GM18858 (cell line): ENCODE measurements at regions not wholly inside any gene's neighbourhood (a gene's known extent, or its start where the extent isn't known, plus 50 kb on each side); places are given as distances from the start of the nearest gene placed in this dataset.
"Not testable (repeated sequence)": the region's sequence is repeated elsewhere in the genome, so short reads cannot be mapped to it uniquely, and the experiment has no call there.

Experiments
- ATAC-seq: cut with Tn5 transposase; IDR thresholded peaks from one replicate; pipeline ENCODE4 v1.9.1; 2021; ENCODE audit not compliant: unreplicated experiment

DNA sequence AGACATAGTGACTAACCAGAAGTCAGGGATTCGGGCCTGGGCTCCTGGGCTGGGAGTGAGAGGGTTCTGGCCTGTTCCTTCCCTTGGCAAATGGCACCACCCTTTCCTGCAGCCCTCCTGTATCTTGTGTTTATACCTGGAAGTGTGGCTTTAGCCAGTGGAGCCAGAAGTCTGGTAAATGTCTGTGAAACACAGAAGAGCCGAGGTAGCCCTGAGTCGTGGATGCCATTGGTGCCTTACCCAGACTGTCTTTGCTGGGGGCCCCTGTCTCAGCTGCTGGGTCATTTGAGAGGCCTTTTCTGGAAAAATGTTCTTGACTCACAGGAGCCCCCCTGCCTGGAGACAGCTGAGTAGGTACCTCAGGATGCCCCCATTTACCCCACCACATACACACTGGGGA, 95.7 kb upstream of the BASP1 start:
- ATAC-seq = no peak

GRCh38 chr5:17123010-17123409, 94.4 kb upstream of the BASP1 start:
- ATAC-seq = no peak

- not testable (repeated sequence) for ATAC-seq
Measured at GRCh38 chr5:17123773-17124172, 93.7 kb upstream of the BASP1 start.

DNA sequence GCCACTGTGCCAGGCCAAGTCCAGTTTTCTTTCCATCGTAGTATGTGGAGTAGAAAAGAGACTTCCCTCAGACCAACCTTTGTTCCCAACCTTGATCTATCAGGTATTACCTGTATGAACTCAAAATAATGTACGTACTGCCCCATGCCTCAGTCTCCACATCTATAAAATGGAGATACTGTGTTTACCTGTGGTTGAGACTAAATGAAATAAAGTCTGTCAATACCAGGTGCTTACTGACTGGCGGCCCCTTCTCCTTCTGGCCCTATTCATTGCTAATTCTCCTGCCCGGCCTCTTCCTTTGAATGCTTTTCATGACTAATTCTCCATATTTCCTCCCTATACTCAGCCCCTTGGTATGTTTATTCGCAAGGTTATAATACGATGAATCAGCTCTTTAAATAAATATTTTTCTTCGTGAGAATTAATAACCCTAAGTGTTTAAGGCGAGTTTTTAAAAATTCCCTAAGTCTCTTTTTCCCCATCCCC, 89.6 kb upstream of the BASP1 start:
- ATAC-seq = no peak

- no peak for ATAC-seq
Measured at GRCh38 chr5:17129093-17129849, 88.2 kb upstream of the BASP1 start.

DNA sequence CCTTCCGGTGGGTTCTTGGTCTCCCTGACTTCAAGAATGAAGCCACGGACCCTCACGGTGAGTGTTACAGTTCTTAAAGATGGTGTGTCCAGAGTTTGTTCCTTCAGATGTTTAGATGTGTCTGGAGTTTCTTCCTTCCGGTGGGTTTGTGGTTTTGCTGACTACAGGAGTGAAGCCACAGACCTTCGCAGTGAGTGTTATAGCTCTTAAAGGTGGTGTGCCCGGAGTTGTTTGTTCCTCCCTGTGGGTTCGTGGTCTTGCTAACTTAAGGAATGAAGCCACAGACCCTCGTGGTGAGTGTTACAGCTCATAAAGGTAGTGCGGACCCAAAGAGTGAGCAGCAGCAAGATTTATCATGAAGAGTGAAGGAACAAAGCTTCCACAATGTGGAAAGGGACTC, 87.1 kb upstream of the BASP1 start:
- not testable (repeated sequence) for ATAC-seq

DNA sequence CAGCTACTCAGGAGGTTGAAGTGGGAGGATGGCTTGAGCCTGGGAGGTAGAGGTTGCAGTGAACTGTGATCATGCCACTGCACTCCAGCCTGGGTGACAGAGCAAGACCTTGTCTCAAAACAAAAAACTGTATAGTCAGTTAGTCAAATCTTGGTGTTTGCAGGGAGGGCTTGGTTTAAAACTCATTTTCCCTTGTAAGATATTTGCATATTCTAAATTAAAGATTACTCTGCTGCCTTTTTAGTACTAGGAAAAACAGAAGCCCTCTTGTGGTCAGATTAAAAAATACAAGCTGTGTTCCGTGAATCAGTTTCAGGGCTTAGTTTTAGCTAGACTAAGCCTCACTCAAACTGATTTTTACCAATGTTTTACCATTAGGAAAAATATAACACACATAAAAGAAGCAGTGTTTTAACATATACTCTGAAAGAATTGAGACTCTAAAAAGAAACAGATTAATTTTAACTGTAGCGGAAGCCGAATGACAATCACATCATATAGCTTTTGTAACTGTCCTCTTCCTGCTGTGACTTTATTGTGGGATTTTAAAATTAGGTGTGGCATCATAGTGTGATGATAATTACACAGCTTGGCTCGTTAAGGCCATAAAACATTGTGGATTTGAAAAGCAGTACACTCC, 84.9 kb upstream of the BASP1 start:
- ATAC-seq = peak; percentile 74

DNA sequence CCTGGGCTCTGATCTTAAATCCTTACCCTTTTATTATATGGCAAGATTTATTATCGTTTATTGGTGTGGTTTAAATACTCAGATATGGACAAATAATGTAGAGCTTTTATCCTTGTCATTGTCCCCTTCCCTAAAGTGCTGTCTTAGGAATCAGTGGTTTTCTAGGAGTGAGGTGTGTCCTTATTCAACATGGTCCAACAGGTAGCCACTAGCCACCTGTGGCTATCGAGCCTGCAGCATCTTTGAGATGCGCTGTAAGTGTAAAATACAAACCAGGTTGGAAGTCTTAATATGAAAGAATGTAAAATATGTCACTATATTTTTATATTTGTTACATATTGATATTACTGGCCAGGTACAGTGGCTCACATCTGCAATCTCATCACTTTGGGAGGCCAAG, 82.4 kb upstream of the BASP1 start:
- no peak for ATAC-seq

GRCh38 chr5:17143335-17143734, 74.1 kb upstream of the BASP1 start:
- ATAC-seq = no peak

GRCh38 chr5:17146280-17146841, 71.1 kb upstream of the BASP1 start:
- no peak for ATAC-seq

DNA sequence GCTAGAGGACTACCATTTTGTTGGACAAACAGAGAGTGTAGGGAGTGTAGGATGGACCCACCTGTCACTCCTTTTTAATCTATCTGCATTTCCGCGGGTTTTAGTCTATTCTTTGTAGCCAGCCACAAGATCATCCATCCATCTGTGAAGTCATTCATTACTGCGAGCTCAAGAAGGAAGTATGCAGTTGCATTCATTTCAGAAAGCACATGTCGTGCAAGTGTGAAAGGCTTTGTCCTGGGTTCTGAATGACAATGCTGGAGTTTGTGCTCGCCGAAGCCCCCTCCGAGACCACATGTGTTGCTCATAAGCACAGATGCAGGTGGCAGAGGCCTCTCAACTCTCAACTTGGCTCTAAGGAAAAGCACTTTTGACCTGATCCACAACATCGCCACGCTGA, 70.3 kb upstream of the BASP1 start:
- ATAC-seq = no peak

GRCh38 chr5:17147617-17148016, 69.8 kb upstream of the BASP1 start:
- no peak for ATAC-seq

GRCh38 chr5:17148481-17148880, 69.0 kb upstream of the BASP1 start:
- no peak for ATAC-seq

GRCh38 chr5:17149786-17150185, 67.6 kb upstream of the BASP1 start:
- no peak for ATAC-seq

GRCh38 chr5:17150531-17150930, 66.9 kb upstream of the BASP1 start:
- no peak for ATAC-seq

DNA sequence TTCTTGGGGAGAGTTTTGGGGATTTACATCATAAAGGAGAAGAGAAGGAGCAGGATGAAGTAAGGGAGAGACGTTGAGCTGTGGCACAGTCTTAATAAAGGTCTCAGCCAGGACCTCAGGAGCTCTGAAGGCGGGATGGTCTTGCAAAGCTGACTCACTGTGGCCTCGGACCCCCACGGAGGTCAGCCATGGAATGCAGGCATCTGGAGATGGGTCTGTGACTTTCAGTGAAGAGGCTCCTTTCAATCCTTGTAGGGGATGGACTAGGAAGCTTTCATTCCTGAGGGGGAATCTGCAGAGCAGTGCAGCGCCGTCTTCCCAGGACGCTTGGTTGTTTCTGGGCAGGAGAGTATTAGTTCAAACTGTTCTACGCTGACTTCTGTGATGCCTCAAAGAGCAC, 65.7 kb upstream of the BASP1 start:
- ATAC-seq = no peak

DNA sequence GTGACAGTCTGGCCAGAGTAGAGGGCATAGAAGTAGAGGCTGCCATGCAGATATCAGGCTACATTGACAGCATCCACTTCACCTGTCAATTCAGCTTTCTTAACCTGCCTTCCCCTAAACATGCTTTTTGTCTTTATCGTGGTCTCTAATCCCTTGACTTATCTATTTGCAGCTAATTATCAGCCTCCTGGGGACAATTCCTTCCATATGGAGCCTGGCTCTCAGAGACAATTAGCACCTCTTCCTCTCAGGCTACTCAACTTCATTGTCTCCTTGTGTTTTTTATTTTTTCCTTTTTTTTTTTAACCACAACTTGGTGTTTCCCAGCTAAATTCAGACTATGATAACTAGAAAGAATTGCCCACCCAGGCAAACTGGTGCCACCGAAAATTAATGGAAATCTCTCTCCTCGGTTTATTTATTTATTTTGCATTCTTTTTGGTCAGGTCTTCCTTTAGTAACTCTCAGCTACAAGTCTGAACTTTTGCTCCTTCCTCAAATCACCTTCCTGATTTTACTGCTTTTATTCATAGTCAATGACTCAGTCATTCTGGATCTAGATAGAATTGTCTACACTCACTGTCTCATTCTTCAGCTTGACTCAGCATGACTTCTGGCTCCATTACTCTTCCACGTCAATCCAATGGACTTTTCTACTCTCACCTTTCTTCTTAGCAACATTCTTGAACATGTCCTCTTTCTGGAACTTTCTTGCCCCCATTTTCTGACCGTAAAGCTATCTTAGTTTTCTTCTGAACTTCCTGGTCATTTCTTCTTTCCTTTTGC, 63.0 kb upstream of the BASP1 start:
- no peak for ATAC-seq

GRCh38 chr5:17156463-17156862, 61.0 kb upstream of the BASP1 start:
- ATAC-seq = no peak

DNA sequence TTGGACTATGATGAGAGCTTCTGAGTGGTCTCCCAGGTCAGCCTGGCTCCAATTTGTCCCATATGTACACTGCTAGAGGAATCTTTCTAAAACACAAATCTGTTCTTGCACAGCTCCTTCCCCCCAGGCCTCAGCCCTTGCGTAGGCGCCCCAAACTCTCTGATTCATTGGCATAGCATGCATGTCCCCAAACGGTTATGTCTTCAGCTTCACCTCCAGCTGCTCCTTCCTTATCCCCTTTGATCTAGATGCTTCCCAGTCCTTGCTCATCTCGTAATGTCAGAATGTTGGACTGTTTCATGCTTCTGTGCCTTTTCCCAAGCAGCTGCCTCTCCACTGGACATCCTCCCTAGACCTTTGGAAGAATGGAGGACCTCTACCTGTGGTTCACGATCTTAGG, 60.1 kb upstream of the BASP1 start:
- no peak for ATAC-seq

DNA sequence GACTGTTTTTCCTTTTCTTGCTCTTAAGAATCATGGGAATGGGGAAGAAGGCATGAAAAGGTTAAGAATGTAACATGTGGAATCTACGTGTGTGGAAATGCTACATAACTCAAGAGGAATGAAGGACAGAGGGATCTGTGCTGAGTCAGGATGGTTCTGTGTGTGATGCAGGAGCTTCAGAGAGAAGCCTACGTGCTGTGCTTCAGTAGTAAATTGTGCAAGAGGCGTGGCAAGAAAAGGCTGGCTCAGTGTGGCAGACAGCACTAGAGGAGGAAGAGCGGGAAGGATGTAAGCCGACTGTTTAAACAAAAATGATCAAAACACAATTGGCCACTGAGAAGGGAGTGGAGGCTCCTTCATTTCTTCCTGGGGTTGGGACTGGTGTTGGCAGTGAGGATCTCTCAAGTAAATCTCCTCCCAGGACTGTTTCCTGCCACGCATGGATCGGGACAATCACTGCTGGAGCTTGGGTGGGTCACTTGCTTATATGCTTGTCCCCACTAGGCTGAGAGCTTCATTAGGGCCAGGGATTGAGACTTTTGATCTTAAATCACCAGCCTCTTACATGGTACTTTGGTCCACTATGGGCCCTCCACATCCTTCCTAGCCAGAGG, 59.4 kb upstream of the BASP1 start:
- ATAC-seq = no peak

GRCh38 chr5:17160756-17161040, 56.7 kb upstream of the BASP1 start:
- no peak for ATAC-seq
